GM12878 (cell line): ENCODE measurements at regions not wholly inside any gene's neighbourhood (a gene's known extent, or its start where the extent isn't known, plus 50 kb on each side); places are given as distances from the start of the nearest gene placed in this dataset.
"Not testable (repeated sequence)": the region's sequence is repeated elsewhere in the genome, so short reads cannot be mapped to it uniquely, and the experiment has no call there.

ENCODE experiments used
- ATAC-seq: fragments of 200-7000 bp; cut with Tn5 transposase; 3 replicates; pipeline ENCODE4 v1.9.1; 2020; ENCODE audit warnings: mild to moderate bottlenecking, moderate library complexity
- BruUV-seq: library from RNA; stranded (reverse); fragments of 400-500 nt; replicated peaks from 2 replicates; lab custom pipeline; 2021; lab: Mats Ljungman, UMichigan
- CTCF ChIA-PET: fragments of 300-600 bp; sonication (Branson Sonifier 250); formaldehyde crosslinking; extraction: SDS; loops from one replicate; lab custom pipeline; 2021; ENCODE audit warnings: inconsistent platforms; lab: Yijun Ruan, JAX
- POLR2A ChIA-PET: fragments of 350-600 bp; formaldehyde crosslinking; extraction: SDS; loops from one replicate; lab custom pipeline; 2021; ENCODE audit warnings: inconsistent platforms; lab: Charles Lee
- RAD21 ChIA-PET: fragments of 300-600 bp; sonication (Branson Sonifier 250); formaldehyde crosslinking; loops from one replicate; lab custom pipeline; 2023; ENCODE audit warnings: antibody characterized with exemption; ENCODE audit not compliant: unreplicated experiment; lab: Charles Lee
- SMC1A ChIA-PET: fragments of 300-600 bp; sonication (Branson Sonifier 250); formaldehyde crosslinking; loops from one replicate; lab custom pipeline; 2023; ENCODE audit not compliant: unreplicated experiment, uncharacterized antibody; lab: Charles Lee
- DNase-seq: peaks from one replicate; pipeline ENCODE4 v3.0.0-alpha.2; 2011; ENCODE audit warnings: low read depth, low spot score
- FAIRE-seq: peaks from 3 replicates; lab custom pipeline; 2011; peaks lifted over from hg19 to GRCh38; lab: Jason Lieb, UNC
- H2AFZ ChIP-seq: 2 replicates; pipeline ENCODE4 v1.6.0; 2011; ENCODE audit warnings: low read depth, low read length, control low read depth; ENCODE audit not compliant: control insufficient read depth
- H3K27ac ChIP-seq: 2 replicates; pipeline ENCODE4 v1.5.1; 2011; ENCODE audit warnings: control low read depth; ENCODE audit not compliant: control insufficient read depth, insufficient read depth
- H3K27me3 ChIP-seq, 2 experiments: replicated peaks in 1 of 2; 2 replicates each; pipeline versions ENCODE4 v1.6.0 to v1.6.1; 2011; ENCODE audit warnings: low read length in 1 of 2; ENCODE audit not compliant: control insufficient read depth in 2 of 2, insufficient read depth in 2 of 2
- H3K36me3 ChIP-seq, 2 experiments: 2 replicates each; pipeline ENCODE4 v1.5.1; 2011; ENCODE audit warnings: low read length in 1 of 2; ENCODE audit not compliant: control insufficient read depth in 2 of 2, insufficient read depth in 2 of 2
- H3K4me1 ChIP-seq: 2 replicates; pipeline ENCODE4 v1.6.1; 2011; ENCODE audit warnings: mild to moderate bottlenecking, low read length, moderate library complexity, mixed read lengths; ENCODE audit not compliant: control insufficient read depth, insufficient read depth
- H3K4me2 ChIP-seq: 2 replicates; pipeline ENCODE4 v1.6.0; 2011; ENCODE audit warnings: control low read depth; ENCODE audit not compliant: control insufficient read depth, insufficient read depth
- H3K4me3 ChIP-seq: fragments of 200-600 bp; sonication (generic); 2 replicates; pipeline ENCODE4 v1.5.1; 2016
- H3K79me2 ChIP-seq: 2 replicates; pipeline ENCODE4 v1.6.0; 2011; ENCODE audit warnings: low read length; ENCODE audit not compliant: control insufficient read depth, insufficient read depth
- H3K9ac ChIP-seq: 2 replicates; pipeline ENCODE4 v1.8.0; 2011; ENCODE audit warnings: low read length, control low read depth, mixed read lengths; ENCODE audit not compliant: control insufficient read depth, insufficient read depth
- H3K9me3 ChIP-seq: replicated peaks from 3 replicates; pipeline ENCODE4 v1.5.1; 2011; ENCODE audit warnings: mild to moderate bottlenecking, low read length; ENCODE audit not compliant: control insufficient read depth, insufficient read depth
- H4K20me1 ChIP-seq: 2 replicates; pipeline ENCODE4 v1.6.0; 2011; ENCODE audit not compliant: control insufficient read depth, insufficient read depth
- WGBS: methylation state at CpG from one replicate; pipeline ENCODE4 v1.1.6; 2016; ENCODE audit warnings: low lambda C conversion rate; ENCODE audit not compliant: insufficient replicate concordance, insufficient coverage; ENCODE audit errors: missing lambda C conversion rate; 5-methylcytosine and 5-hydroxymethylcytosine counted together
- in situ Hi-C: fragments of 300-500 bp; cut with MboI; formaldehyde crosslinking; loops from 9 replicates; pipeline ENCODE4 v1.14.3; 2018; ENCODE audit warnings: mixed read lengths
- intact Hi-C: fragments of 100-400 bp; cut with micrococcal nuclease; formaldehyde crosslinking; loops from one replicate; pipeline ENCODE4 v1.14.2; 2022; ENCODE audit not compliant: unreplicated experiment

- intact Hi-C loops, H3K4me2 ChIP-seq, RAD21 ChIA-PET: not testable (repeated sequence)
These were observed 672.7 kb upstream of the CTNND2 start for GRCh38 chr5:12576953-12577352.

GRCh38 chr5:12574298-12575093, 670.2 kb upstream of the CTNND2 start:
- H3K79me2 ChIP-seq, H2AFZ ChIP-seq, DNase-seq, BruUV-seq, H3K9ac ChIP-seq, H3K4me2 ChIP-seq, H3K4me1 ChIP-seq, H3K27ac ChIP-seq, POLR2A ChIA-PET, SMC1A ChIA-PET, ATAC-seq, H3K27me3 ChIP-seq, H3K36me3 ChIP-seq, in situ Hi-C loops, H3K4me3 ChIP-seq, CTCF ChIA-PET, intact Hi-C loops, H3K9me3 ChIP-seq, FAIRE-seq, RAD21 ChIA-PET, H4K20me1 ChIP-seq: not testable (repeated sequence)
- WGBS, result 70% methylated on average over 42 of the region's 56 CpGs

More at GRCh38 chr5:12576953-12577352, 672.7 kb upstream of the CTNND2 start:
- BruUV-seq, CTCF ChIA-PET, FAIRE-seq, H3K36me3 ChIP-seq, ATAC-seq, DNase-seq, H3K27me3 ChIP-seq, H3K4me1 ChIP-seq, H3K27ac ChIP-seq, H2AFZ ChIP-seq, in situ Hi-C loops, H3K9me3 ChIP-seq, H3K4me3 ChIP-seq, H3K79me2 ChIP-seq, POLR2A ChIA-PET, H3K9ac ChIP-seq, SMC1A ChIA-PET, H4K20me1 ChIP-seq: not testable (repeated sequence)
- 6% methylated on average over 1 of the region's 1 CpG for WGBS

- SMC1A ChIA-PET, H3K27me3 ChIP-seq, POLR2A ChIA-PET, H3K4me1 ChIP-seq, H2AFZ ChIP-seq, BruUV-seq, H3K9me3 ChIP-seq, ATAC-seq, H3K9ac ChIP-seq, H3K4me3 ChIP-seq, H4K20me1 ChIP-seq, H3K4me2 ChIP-seq, FAIRE-seq, intact Hi-C loops, in situ Hi-C loops, DNase-seq, H3K79me2 ChIP-seq, H3K36me3 ChIP-seq, H3K27ac ChIP-seq, RAD21 ChIA-PET: not testable (repeated sequence)
- CTCF ChIA-PET, result interaction anchor here (0.5 kb wide), 1 partner anchor 1268 kb away, joined by 4 read pairs; no protein-coding TSS in a partner anchor
- 76% methylated on average over 19 of the region's 30 CpGs for WGBS
These were observed 669.7 kb upstream of the CTNND2 start for GRCh38 chr5:12573916-12574297.
